GM12891 (cell line): ENCODE measurements at regions not wholly inside any gene's neighbourhood (a gene's known extent, or its start where the extent isn't known, plus 50 kb on each side); places are given as distances from the start of the nearest gene placed in this dataset.

Source experiments
- DNase-seq: peaks from one replicate; pipeline ENCODE4 v3.0.0; 2011; ENCODE audit warnings: low spot score; ENCODE audit not compliant: insufficient read length
- FAIRE-seq: peaks from 2 replicates; lab custom pipeline; 2011; peaks lifted over from hg19 to GRCh38; lab: Jason Lieb, UNC
- PAX5 ChIP-seq: IDR thresholded peaks from 2 replicates; pipeline ENCODE4 v1.6.1; 2011; ENCODE audit warnings: low read length, moderate library complexity, mild to moderate bottlenecking; ENCODE audit not compliant: insufficient read depth, severe bottlenecking
- POLR2A ChIP-seq: IDR thresholded peaks from 2 replicates; pipeline ENCODE4 v1.6.1; 2011; ENCODE audit warnings: low read depth, low read length, control low read depth
- POLR2AphosphoS5 ChIP-seq: IDR thresholded peaks from 2 replicates; pipeline ENCODE4 v1.6.1; 2011; ENCODE audit warnings: low read depth, low read length, control low read depth
- POU2F2 ChIP-seq: IDR thresholded peaks from 2 replicates; pipeline ENCODE4 v1.6.1; 2011; ENCODE audit warnings: low read depth, mild to moderate bottlenecking, control low read depth, low read length, moderate library complexity
- SPI1 ChIP-seq: IDR thresholded peaks from 2 replicates; pipeline ENCODE4 v1.6.1; 2011; ENCODE audit warnings: low read depth, low read length, control low read depth
- TAF1 ChIP-seq: IDR thresholded peaks from 2 replicates; pipeline ENCODE4 v1.6.1; 2011; ENCODE audit warnings: low read depth, low read length, control low read depth

DNA sequence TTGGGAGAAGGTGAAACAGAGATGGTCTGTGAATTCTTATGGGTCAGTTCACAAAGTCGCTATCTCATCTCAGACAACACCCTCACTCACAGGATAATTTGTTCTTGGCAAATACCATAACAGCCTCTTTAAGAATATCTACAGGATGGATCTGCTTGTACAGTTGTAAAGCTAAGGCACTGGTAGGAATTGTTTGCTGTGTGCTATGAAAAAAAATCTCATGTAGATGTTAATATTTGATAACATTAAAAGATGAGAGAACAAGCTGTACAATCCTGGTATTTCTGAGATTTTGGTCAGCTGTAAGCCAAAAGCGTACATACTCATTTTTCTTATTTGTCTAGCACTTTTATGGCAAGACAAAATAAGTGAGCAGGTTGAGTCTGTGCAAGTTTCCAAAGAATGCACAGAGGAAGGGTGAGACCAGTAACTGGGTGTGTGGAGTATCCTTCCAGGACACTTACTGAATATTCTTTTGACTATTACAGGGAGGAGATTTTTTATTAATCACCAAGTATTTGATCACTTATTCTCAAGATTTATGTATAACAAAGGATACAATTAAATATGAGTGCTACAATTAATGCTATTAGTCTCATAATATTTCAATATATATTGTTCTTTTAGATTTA is 814.5 kb upstream of the MIR17HG start:
- TF ChIP-seq PAX5 (no peak), POLR2AphosphoS5 (no peak), POLR2A (no peak), POU2F2 (no peak), SPI1 (no peak), TAF1 (no peak)
- FAIRE-seq (no peak), DNase-seq (no peak)

- DNase-seq = no peak
- no peak for FAIRE-seq
- TF ChIP-seq TAF1 (no peak), POLR2A (no peak), SPI1 (no peak), PAX5 (no peak), POU2F2 (no peak), POLR2AphosphoS5 (no peak)
Observed at GRCh38 chr13:90533866-90534265, 813.6 kb upstream of the MIR17HG start.

- TF ChIP-seq POU2F2 = no peak
- TF ChIP-seq PAX5 = no peak
- no peak for TF ChIP-seq POLR2AphosphoS5
- no peak for TF ChIP-seq SPI1
- TF ChIP-seq TAF1 = no peak
- no peak for TF ChIP-seq POLR2A
- no peak for FAIRE-seq
- DNase-seq = no peak
Observed at GRCh38 chr13:90534617-90535370, 812.7 kb upstream of the MIR17HG start.

DNA sequence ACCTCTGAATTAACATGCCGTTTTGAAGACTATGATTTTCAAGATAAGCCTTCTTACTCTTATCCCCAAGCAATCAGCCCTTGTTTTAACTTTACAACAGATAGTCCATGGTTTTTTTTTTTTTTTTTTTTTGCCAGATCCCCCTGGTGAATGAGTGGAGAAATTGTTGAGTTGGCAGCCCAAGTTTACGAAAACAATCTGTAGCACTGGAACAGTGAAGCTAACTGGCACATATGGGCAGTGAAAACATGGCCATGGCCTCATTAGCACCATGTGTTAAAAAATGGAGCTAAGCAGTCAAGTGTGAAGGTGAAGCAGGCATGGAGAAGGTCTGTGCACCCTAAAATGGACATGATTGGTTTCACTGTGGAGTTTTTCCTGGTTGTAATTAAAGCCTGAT is 812.1 kb upstream of the MIR17HG start:
- no peak for DNase-seq
- TF ChIP-seq POLR2AphosphoS5 (no peak), PAX5 (no peak), SPI1 (no peak)
- no peak for FAIRE-seq

GRCh38 chr13:90538063-90538462 is 809.4 kb upstream of the MIR17HG start:
- DNase-seq (no peak), FAIRE-seq (no peak)
- TF ChIP-seq POLR2A (no peak), SPI1 (no peak), POU2F2 (no peak), POLR2AphosphoS5 (no peak), TAF1 (no peak), PAX5 (no peak)

GRCh38 chr13:90541346-90541745 is 806.1 kb upstream of the MIR17HG start:
- TF ChIP-seq POLR2A (no peak), POLR2AphosphoS5 (no peak), SPI1 (no peak), POU2F2 (no peak), PAX5 (no peak), TAF1 (no peak)
- FAIRE-seq (no peak), DNase-seq (no peak)

DNA sequence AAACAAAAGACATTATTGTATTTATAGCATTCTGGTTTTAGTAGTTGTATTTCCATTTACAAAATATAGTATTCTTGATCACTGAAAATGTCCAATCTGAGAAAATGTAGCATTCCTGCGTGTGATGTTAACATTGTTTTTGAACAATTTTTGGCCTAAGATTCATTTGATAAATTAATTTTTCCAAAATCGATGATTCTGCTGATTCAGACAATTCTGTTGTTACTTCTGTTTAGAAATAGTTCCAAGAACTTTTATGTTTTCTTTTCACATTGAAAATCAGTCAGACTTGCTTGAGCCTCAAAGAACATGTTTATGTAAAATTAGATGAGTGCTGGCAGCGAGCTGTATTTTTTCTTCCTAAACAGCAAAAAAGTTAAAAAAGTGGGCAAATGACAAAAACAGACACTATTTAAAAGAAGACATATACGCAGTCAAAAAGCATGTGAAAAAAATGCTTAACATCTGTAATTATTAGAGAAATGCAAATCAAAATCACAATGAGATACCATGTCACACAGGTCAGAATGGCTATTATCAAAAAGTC is 804.5 kb upstream of the MIR17HG start:
- TF ChIP-seq PAX5 (no peak), SPI1 (no peak), POLR2A (no peak), POLR2AphosphoS5 (no peak), POU2F2 (no peak), TAF1 (no peak)
- FAIRE-seq (no peak), DNase-seq (no peak)

- FAIRE-seq (no peak), DNase-seq (no peak)
- TF ChIP-seq TAF1 = no peak
- TF ChIP-seq POU2F2 = no peak
- TF ChIP-seq PAX5 = no peak
- TF ChIP-seq POLR2A = no peak
- TF ChIP-seq SPI1 = no peak
- TF ChIP-seq POLR2AphosphoS5 = no peak
Observed at GRCh38 chr13:90545070-90545840, 802.2 kb upstream of the MIR17HG start.
